ENCODE measurements at regions not wholly inside any gene's neighbourhood (a gene's known extent, or its start where the extent isn't known, plus 50 kb on each side); places are given as distances from the start of the nearest gene placed in this dataset.

DNA sequence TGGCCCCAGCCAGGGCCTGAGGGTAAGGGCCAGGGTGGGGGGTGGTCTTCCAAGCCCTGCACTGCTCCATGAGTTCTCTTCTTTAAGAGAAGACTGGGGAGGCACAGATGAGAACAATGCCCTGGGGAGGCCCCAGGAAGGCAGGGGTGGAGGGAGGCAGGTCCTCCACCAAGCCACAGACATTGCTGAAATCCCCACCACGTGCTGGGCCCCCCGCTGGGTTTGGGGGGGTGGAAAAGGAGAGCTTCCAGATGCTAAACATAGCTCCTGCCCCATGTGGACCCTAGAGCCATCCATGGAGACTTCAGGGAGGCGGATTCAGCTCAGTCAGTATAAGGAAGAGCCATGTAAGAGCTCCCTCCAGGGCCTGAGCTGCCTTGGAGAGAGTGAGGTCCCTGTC lies 157.8 kb upstream of the LINGO1 start:
- TF ChIP-seq, protein P1, sequence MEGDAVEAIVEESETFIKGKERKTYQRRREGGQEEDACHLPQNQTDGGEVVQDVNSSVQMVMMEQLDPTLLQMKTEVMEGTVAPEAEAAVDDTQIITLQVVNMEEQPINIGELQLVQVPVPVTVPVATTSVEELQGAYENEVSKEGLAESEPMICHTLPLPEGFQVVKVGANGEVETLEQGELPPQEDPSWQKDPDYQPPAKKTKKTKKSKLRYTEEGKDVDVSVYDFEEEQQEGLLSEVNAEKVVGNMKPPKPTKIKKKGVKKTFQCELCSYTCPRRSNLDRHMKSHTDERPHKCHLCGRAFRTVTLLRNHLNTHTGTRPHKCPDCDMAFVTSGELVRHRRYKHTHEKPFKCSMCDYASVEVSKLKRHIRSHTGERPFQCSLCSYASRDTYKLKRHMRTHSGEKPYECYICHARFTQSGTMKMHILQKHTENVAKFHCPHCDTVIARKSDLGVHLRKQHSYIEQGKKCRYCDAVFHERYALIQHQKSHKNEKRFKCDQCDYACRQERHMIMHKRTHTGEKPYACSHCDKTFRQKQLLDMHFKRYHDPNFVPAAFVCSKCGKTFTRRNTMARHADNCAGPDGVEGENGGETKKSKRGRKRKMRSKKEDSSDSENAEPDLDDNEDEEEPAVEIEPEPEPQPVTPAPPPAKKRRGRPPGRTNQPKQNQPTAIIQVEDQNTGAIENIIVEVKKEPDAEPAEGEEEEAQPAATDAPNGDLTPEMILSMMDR (IDR thresholded peaks at IDR 0.05; ENCODE audit: insufficient read depth, low read depth, low read length, missing control alignments), result no peak
- H3K4me3 ChIP-seq (ENCODE audit: low read depth, low read length), result no peak overlapping the region
- DNase-seq (ENCODE audit: low read depth), result no peak

DNA sequence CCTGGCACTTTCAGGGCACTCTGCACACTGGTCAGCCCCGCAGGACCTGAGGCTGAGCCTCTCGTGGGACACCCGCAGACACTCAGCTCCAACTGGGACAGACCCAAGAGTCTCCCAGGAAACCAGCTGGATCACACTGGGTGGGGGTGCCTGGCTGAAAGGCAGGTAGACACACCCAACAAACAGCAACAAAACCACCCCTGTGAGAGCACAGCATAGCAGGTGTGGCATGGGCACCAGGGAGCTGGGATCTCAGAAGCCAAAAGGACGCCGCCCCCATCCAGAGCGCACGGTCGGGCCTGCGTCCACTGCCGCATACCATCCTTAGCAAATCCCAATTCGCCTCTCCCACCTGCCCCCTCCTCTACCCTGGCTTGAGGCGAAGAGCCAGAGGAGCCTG lies 154.2 kb upstream of the LINGO1 start:
- H3K4me3 ChIP-seq (ENCODE audit: low read depth, low read length), result no peak overlapping the region
- TF ChIP-seq, protein P1 (IDR thresholded peaks at IDR 0.05; ENCODE audit: insufficient read depth, low read depth, low read length, missing control alignments), result no peak
- DNase-seq (ENCODE audit: low read depth), result no peak

DNA sequence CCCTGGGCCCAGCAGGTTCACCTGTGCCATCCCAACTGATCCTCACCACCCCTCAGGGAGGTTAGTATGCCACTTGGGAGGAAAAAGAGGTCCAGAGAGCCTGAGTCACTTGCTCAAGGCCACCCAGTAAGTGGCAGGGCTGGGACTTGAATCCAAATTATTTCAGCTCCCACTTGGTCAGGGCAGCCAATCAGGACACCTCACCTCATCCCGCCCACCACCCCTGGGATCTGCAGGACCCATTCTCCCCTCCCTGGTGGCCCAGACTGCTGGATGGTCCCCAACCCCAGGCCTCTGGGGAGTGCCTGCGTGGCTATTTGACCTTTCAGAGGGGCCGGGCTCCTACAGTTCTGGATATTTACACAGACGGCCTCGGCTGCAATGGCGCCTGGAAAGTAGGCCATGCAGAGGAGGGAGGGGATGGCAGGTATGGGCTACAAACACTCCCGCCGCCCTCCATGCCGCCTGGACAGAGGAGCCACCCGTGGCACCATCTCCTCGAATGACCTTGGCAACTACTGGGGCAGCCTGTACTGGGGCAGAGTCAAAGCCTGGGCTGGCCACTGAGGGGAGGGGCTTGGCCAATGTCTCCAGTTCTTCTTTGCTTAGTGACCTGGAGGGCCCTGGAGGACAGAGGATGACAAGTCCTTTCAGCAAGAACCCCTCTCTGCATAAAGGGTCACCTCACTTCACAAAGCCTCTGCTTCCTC lies 153.6 kb upstream of the LINGO1 start:
- TF ChIP-seq, protein P1 (IDR thresholded peaks at IDR 0.05; ENCODE audit: insufficient read depth, low read depth, low read length, missing control alignments), result no peak
- no peak overlapping the region for H3K4me3 ChIP-seq (ENCODE audit: low read depth, low read length)
- no peak for DNase-seq (ENCODE audit: low read depth)

DNA sequence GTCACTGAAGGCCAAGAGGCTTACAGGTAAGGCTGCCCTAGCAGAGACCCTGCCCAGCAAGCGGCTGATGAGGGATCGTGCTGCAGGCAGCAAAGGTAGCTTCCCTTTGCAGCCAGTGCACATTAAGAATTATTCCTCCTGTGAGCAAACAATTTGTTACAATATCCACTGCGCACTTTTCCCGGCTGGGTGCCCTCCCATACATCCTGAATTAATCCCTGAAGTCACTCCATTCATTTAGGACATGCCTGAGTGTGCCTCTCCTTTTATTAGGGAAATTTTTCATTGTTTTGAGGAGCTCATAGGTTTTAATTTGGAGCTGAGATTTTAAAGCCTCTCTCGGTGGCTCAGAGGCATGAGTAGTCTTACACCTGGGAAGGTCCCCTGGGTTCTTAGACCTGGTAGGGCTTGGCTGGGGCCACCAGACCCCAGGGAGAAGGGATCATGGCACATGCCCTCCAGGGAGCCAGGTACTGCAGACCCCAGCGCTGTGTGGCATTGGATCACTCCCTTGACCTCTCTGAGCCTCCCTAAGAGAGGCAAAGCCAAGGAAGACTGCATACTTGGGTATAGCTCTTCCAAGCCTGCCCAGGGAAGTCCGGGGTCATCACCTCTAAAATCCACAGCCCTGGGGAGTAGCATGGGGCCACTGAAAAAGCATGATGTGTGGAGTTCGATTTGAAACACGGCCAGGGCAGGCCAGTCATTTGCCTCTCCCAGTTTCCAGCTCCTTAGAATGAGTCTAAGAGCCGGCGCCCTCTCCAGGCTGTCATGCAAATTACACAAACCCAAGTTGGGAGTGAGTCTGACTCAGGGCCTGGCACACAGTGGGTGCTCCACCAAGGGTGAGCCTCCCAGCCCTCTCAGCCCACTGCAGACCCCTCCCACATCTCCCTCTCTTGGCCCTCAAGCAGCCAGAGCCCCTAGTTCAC lies 151.9 kb upstream of the LINGO1 start:
- H3K4me3 ChIP-seq (ENCODE audit: low read depth, low read length), result no peak overlapping the region
- TF ChIP-seq, protein P1 (IDR thresholded peaks at IDR 0.05; ENCODE audit: insufficient read depth, low read depth, low read length, missing control alignments), result peak; percentile 42
- peak; percentile 18 for DNase-seq (ENCODE audit: low read depth)

DNA sequence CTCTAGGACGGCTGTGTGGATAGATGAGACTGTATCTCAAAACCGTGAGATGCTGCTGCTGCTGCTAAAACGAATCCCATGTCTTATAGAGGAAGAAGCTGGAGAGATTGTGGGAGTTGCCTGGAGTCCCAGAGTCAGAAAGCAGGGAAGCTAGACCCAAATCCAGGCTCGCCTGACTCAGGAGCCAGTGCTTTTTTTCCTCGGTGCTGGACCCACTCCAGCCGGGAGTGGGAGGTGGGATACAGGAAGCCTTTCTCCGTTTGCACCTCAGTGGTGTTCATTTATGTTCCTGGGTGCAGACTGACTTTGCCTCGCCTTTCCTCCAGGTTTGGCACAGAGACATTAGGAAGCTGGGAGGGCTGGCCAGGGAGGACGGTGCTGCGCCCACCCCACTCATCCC lies 150.9 kb upstream of the LINGO1 start:
- DNase-seq (ENCODE audit: low read depth), result no peak
- TF ChIP-seq, protein P1 (IDR thresholded peaks at IDR 0.05; ENCODE audit: insufficient read depth, low read depth, low read length, missing control alignments), result no peak
- no peak overlapping the region for H3K4me3 ChIP-seq (ENCODE audit: low read depth, low read length)

DNA sequence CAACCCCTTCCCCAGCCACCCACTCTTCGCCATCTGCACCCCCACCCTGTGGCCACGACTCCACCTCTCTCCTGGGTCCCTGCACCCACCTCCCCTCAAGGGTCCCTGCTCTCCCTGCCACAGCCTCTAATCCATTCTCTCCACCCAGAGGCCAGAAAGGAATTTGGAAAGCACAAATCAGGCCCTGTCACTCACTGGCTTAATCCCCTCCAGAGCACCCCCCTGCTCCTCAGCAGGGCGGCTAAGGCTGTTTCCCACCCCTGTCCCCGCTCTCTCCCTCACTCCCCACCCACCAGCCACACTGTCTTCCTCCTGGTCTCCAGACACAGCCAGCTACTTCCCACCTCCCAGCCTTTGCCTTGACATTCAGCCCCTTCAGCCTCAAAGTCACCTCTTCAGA lies 150.0 kb upstream of the LINGO1 start:
- TF ChIP-seq, protein P1 (IDR thresholded peaks at IDR 0.05; ENCODE audit: insufficient read depth, low read depth, low read length, missing control alignments), result no peak
- H3K4me3 ChIP-seq (ENCODE audit: low read depth, low read length), result no peak overlapping the region
- no peak for DNase-seq (ENCODE audit: low read depth)

Data from GM12865 (cell line).